GM18870 (cell line): ENCODE measurements at regions not wholly inside any gene's neighbourhood (a gene's known extent, or its start where the extent isn't known, plus 50 kb on each side); places are given as distances from the start of the nearest gene placed in this dataset.
"Not testable (repeated sequence)": the region's sequence is repeated elsewhere in the genome, so short reads cannot be mapped to it uniquely, and the experiment has no call there.

Experiments
- ATAC-seq: cut with Tn5 transposase; IDR thresholded peaks from one replicate; pipeline ENCODE4 v1.9.1; 2021; ENCODE audit warnings: moderate library complexity; ENCODE audit not compliant: unreplicated experiment

GRCh38 chr4:27711041-27711440 lies 850.4 kb downstream of the STIM2 start:
- no peak for ATAC-seq

GRCh38 chr4:27714073-27714472 lies 853.4 kb downstream of the STIM2 start:
- no peak for ATAC-seq

GRCh38 chr4:27716693-27717430 lies 856.2 kb downstream of the STIM2 start:
- ATAC-seq, result no peak

- no peak for ATAC-seq
Measured at GRCh38 chr4:27717431-27717755, 856.8 kb downstream of the STIM2 start.

- ATAC-seq, result peak; percentile 81
Measured at GRCh38 chr4:27720010-27720766, 859.5 kb downstream of the STIM2 start.

- ATAC-seq, result no peak
Measured at GRCh38 chr4:27721193-27721592, 860.6 kb downstream of the STIM2 start.

- no peak for ATAC-seq
Measured at GRCh38 chr4:27728892-27729291, 868.3 kb downstream of the STIM2 start.

- no peak for ATAC-seq
Measured at GRCh38 chr4:27742816-27743215, 882.2 kb downstream of the STIM2 start.

GRCh38 chr4:27759611-27760575 lies 899.3 kb downstream of the STIM2 start:
- no peak for ATAC-seq

- ATAC-seq, result peak; percentile 3
Measured at GRCh38 chr4:27763830-27764525, 903.3 kb downstream of the STIM2 start.

- ATAC-seq, result peak; percentile 85
Measured at GRCh38 chr4:27764526-27764837, 903.8 kb downstream of the STIM2 start.

GRCh38 chr4:27770895-27771294 lies 910.3 kb downstream of the STIM2 start:
- no peak for ATAC-seq

- ATAC-seq, result no peak
Measured at GRCh38 chr4:27775156-27775555, 914.5 kb downstream of the STIM2 start.

- no peak for ATAC-seq
Measured at GRCh38 chr4:27779827-27780226, 919.2 kb downstream of the STIM2 start.

GRCh38 chr4:27787195-27787594 lies 926.6 kb downstream of the STIM2 start:
- no peak for ATAC-seq

GRCh38 chr4:27789773-27790172 lies 929.1 kb downstream of the STIM2 start:
- ATAC-seq, result no peak

GRCh38 chr4:27790911-27791310 lies 930.3 kb downstream of the STIM2 start:
- no peak for ATAC-seq

- no peak for ATAC-seq
Measured at GRCh38 chr4:27791640-27792039, 931.0 kb downstream of the STIM2 start.

- no peak for ATAC-seq
Measured at GRCh38 chr4:27807207-27807606, 946.6 kb downstream of the STIM2 start.

GRCh38 chr4:27811948-27812347 lies 951.3 kb downstream of the STIM2 start:
- no peak for ATAC-seq

- not testable (repeated sequence) for ATAC-seq
Measured at GRCh38 chr4:27813226-27813625, 952.6 kb downstream of the STIM2 start.
